Activated CD8-positive, alpha-beta T cell treated with anti-CD3 and anti-CD28 coated beads for 36 hours (primary cell): ENCODE measurements at regions not wholly inside any gene's neighbourhood (a gene's known extent, or its start where the extent isn't known, plus 50 kb on each side); places are given as distances from the start of the nearest gene placed in this dataset.

Experiments
- ATAC-seq: fragments of 200-7000 bp; cut with Tn5 transposase; one replicate; pipeline ENCODE4 v1.10.0; 2021; ENCODE audit warnings: mild to moderate bottlenecking, moderate library complexity
- CTCF ChIA-PET: fragments of 350-600 bp; sonication (Branson Sonifier 250); formaldehyde crosslinking; loops from one replicate; lab custom pipeline; 2021; ENCODE audit warnings: antibody characterized with exemption; lab: Charles Lee
- POLR2A ChIA-PET: fragments of 350-600 bp; sonication (Branson Sonifier 250); formaldehyde crosslinking; loops from one replicate; lab custom pipeline; 2021; ENCODE audit warnings: antibody characterized with exemption; lab: Charles Lee
- DNase-seq: peaks from one replicate; pipeline ENCODE4 v3.0.0-alpha.2; 2020
- H3K27ac Mint-ChIP-seq: one replicate; pipeline ENCODE4 v1.8.0; 2021; ENCODE audit warnings: mild to moderate bottlenecking, mixed read lengths
- H3K27me3 Mint-ChIP-seq: one replicate; pipeline ENCODE4 v1.8.0; 2021; ENCODE audit warnings: mixed read lengths
- H3K36me3 Mint-ChIP-seq: one replicate; pipeline ENCODE4 v1.8.0; 2021; ENCODE audit warnings: low read depth, mixed read lengths
- H3K4me1 Mint-ChIP-seq: one replicate; pipeline ENCODE4 v1.8.0; 2021; ENCODE audit warnings: low read depth, mixed read lengths
- H3K4me3 Mint-ChIP-seq: one replicate; pipeline ENCODE4 v1.8.0; 2021; ENCODE audit warnings: mild to moderate bottlenecking, moderate library complexity, mixed read lengths
- H3K9me3 Mint-ChIP-seq: one replicate; pipeline ENCODE4 v1.8.0; 2021; ENCODE audit warnings: mixed read lengths
- intact Hi-C: fragments of 100-400 bp; cut with micrococcal nuclease; formaldehyde crosslinking; loops from one replicate; pipeline ENCODE4 v1.10.0; 2022
- TF ChIP-seq, protein P1 (sequence below): fragments of 200-600 bp; IDR thresholded peaks from one replicate; pipeline ENCODE4 v1.8.0; 2022; ENCODE audit warnings: antibody characterized with exemption, mild to moderate bottlenecking

DNA sequence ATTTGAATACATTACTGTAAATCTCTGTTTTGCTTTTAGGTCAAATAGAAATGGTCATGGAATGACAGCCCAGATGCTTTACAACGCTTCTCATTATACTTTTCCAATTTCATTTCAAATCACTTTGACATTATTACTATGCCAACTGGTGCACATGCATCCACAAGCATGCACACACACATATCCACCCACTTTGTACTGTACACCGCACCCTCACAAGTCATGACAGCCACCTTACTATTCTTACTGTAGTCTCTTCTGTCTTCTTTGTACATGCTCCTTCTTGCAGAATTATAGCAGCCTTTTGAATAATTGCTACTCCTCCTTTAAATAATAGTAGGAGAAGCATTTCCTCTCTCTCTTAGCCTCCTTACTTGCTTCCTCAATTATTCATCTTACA is 1361.4 kb downstream of the ROBO1 start:
- no peaks in the 10 kb centered on the region for H3K27me3 Mint-ChIP-seq
- H3K27ac Mint-ChIP-seq, result no peak overlapping the region
- H3K36me3 Mint-ChIP-seq, result no peaks in the 10 kb centered on the region
- no peak overlapping the region for H3K4me3 Mint-ChIP-seq
- ChIA-PET POLR2A (no interaction called here), CTCF (no interaction called here)
- no peaks in the 10 kb centered on the region for H3K4me1 Mint-ChIP-seq
- no peak for DNase-seq
- no peak for ATAC-seq
- peaks cover 4% of the 10 kb centered on the region for H3K9me3 Mint-ChIP-seq
- TF ChIP-seq, protein P1, sequence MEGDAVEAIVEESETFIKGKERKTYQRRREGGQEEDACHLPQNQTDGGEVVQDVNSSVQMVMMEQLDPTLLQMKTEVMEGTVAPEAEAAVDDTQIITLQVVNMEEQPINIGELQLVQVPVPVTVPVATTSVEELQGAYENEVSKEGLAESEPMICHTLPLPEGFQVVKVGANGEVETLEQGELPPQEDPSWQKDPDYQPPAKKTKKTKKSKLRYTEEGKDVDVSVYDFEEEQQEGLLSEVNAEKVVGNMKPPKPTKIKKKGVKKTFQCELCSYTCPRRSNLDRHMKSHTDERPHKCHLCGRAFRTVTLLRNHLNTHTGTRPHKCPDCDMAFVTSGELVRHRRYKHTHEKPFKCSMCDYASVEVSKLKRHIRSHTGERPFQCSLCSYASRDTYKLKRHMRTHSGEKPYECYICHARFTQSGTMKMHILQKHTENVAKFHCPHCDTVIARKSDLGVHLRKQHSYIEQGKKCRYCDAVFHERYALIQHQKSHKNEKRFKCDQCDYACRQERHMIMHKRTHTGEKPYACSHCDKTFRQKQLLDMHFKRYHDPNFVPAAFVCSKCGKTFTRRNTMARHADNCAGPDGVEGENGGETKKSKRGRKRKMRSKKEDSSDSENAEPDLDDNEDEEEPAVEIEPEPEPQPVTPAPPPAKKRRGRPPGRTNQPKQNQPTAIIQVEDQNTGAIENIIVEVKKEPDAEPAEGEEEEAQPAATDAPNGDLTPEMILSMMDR, result no peak
- intact Hi-C loops, result no loop called here

DNA sequence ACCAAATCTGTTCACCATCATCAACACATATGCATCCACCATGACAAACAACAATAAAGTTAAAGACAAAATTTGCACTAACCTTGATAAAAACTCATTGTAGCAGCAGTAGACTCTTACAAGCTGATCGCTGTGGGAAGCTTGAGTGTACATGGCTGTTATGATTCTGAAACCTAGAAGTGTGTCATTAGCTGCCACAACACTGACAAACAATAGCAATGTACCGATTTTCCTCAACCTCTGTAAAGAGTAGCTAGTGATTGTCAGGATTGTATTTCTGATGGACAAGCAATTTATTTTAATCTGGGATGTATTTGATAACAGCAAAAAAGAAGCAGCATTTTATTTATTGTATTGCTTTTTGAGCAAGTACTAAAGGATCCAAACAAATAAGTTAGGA is 1357.7 kb downstream of the ROBO1 start:
- POLR2A ChIA-PET, result no interaction called here

DNA sequence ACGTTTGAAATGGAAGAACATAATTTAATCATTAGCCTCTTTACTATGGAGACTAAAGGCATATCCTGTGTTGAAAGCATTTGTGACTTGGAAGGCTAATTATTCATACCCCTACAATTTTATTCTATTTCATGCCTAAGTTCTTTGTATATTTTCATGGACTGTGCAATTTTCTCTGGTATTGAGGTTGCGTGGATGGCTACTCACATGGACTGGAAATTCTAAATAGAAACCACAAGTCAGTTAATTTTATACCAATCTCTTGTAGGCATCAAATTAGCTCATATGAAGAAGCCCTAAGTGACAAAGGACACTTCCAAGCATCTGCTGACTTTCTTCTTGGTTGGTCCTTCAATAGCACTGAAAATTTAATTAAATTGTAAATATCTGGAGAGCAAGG is 1353.5 kb downstream of the ROBO1 start:
- Mint-ChIP-seq H3K27ac (no peak overlapping the region), H3K4me3 (no peak overlapping the region), H3K27me3 (no peaks in the 10 kb centered on the region), H3K9me3 (peaks cover 5% of the 10 kb centered on the region), H3K4me1 (no peaks in the 10 kb centered on the region), H3K36me3 (no peaks in the 10 kb centered on the region)
- ChIA-PET CTCF (no interaction called here), POLR2A (no interaction called here)
- TF ChIP-seq, protein P1, result no peak
- no peak for DNase-seq
- no peak for ATAC-seq
- intact Hi-C loops, result no loop called here

More for the DNA sequence above, 1357.7 kb downstream of the ROBO1 start:
- no peak overlapping the region for H3K4me3 Mint-ChIP-seq
- H3K27ac Mint-ChIP-seq, result no peak overlapping the region
- DNase-seq (no peak), ATAC-seq (no peak)
- H3K4me1 Mint-ChIP-seq, result no peaks in the 10 kb centered on the region
- no peaks in the 10 kb centered on the region for H3K27me3 Mint-ChIP-seq
- intact Hi-C loops, result no loop called here
- CTCF ChIA-PET, result no interaction called here
- TF ChIP-seq, protein P1, result no peak
- H3K9me3 Mint-ChIP-seq, result peaks cover 3% of the 10 kb centered on the region
- no peaks in the 10 kb centered on the region for H3K36me3 Mint-ChIP-seq

DNA sequence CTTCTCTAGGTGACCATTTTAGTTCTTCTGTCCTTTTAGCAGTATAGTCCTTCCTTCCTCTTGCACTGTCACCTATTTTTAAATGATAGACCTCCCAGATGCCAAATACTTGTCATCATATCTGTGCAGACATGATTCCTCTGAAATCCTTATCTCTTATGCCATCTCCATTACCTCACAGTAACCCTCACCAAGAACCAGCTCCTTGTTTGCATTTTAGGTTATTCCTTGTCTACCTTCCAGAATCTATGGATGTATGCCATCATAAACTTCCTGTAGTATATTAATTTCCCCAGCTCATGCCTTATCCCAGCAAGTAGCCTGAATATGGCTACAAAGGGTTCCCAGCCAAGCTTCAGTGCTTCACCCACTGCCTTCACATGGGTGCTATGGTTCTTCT is 1347.2 kb downstream of the ROBO1 start:
- no peaks in the 10 kb centered on the region for H3K27me3 Mint-ChIP-seq
- TF ChIP-seq, protein P1, result no peak
- DNase-seq (no peak), ATAC-seq (no peak)
- H3K4me1 Mint-ChIP-seq, result no peaks in the 10 kb centered on the region
- H3K9me3 Mint-ChIP-seq, result peaks cover 3% of the 10 kb centered on the region
- no peak overlapping the region for H3K4me3 Mint-ChIP-seq
- POLR2A ChIA-PET, result no interaction called here
- intact Hi-C loops, result no loop called here
- no peaks in the 10 kb centered on the region for H3K36me3 Mint-ChIP-seq
- no peak overlapping the region for H3K27ac Mint-ChIP-seq
- CTCF ChIA-PET, result no interaction called here

DNA sequence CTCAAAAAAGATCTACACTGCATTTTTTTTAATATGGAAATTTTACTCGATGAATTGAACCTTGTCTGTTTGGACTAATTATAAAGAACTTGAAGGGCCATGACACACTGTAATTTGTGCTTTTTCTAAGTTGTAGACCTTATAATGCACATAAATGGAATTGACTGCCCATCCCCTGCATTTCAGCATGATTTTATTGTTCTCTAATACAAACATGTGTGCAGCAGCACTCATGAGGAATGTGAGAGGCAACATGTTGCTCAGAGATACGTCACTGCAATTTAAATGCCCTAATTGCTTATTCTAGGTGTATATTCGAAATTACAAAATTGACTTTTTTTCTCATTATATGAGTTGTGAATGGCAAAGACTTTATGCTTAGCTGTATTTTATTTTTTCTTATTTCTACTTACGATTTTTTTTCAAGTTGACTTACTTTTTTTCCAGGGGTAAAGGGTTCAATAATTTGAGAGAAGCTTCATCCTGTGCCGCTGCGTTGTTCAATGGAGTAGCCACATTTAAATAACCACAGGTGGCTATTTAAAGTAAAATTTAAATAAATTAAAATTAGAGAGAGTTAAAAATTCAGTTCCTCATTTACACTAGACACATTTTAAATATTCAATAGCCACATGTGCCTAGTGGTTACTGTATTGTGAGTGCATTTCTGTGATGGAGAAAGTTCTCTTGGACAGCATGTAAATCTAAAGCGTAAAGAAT is 1346.4 kb downstream of the ROBO1 start:
- DNase-seq (no peak), ATAC-seq (no peak)
- no peak overlapping the region for H3K4me3 Mint-ChIP-seq
- no peaks in the 10 kb centered on the region for H3K4me1 Mint-ChIP-seq
- ChIA-PET POLR2A (no interaction called here), CTCF (no interaction called here)
- H3K27ac Mint-ChIP-seq, result no peak overlapping the region
- intact Hi-C loops, result no loop called here
- TF ChIP-seq, protein P1, result no peak
- no peaks in the 10 kb centered on the region for H3K27me3 Mint-ChIP-seq
- no peaks in the 10 kb centered on the region for H3K36me3 Mint-ChIP-seq
- H3K9me3 Mint-ChIP-seq, result peaks cover 3% of the 10 kb centered on the region
